Astrocyte (in vitro differentiated cells and primary cell): ENCODE measurements at regions not wholly inside any gene's neighbourhood (a gene's known extent, or its start where the extent isn't known, plus 50 kb on each side); places are given as distances from the start of the nearest gene placed in this dataset.

ENCODE experiments used
- CTCF ChIP-seq: IDR thresholded peaks from 2 replicates; pipeline ENCODE4 v1.5.1; 2011; ENCODE audit warnings: low read depth, mild to moderate bottlenecking, inconsistent platforms, low read length, moderate library complexity; ENCODE audit not compliant: insufficient read depth
- EZH2 ChIP-seq: IDR thresholded peaks from 2 replicates; pipeline ENCODE4 v1.6.1; 2012; ENCODE audit warnings: mild to moderate bottlenecking, low read length, inconsistent platforms; ENCODE audit not compliant: insufficient read depth

- TF ChIP-seq CTCF (no peak), EZH2 (no peak)
Observed at GRCh38 chr10:44180321-44181168, 204.4 kb downstream of the CXCL12 start.
